Keratinocyte (primary cell): ENCODE measurements at regions not wholly inside any gene's neighbourhood (a gene's known extent, or its start where the extent isn't known, plus 50 kb on each side); places are given as distances from the start of the nearest gene placed in this dataset.

ENCODE experiments used
- CTCF ChIP-seq, 3 experiments: IDR thresholded peaks in 1 of 3; conservative IDR thresholded peaks in 1 of 3; optimal IDR thresholded peaks in 1 of 3; 2 replicates in 2 of 3; 3 replicates in 1 of 3; pipeline versions ENCODE3 to v1.5.1; 2011; ENCODE audit warnings: low read length in 3 of 3, mild to moderate bottlenecking in 3 of 3, moderate library complexity in 2 of 3, control low read depth in 1 of 3, inconsistent platforms in 1 of 3; ENCODE audit not compliant: insufficient read depth in 2 of 3; ENCODE audit errors: extremely low read depth in 1 of 3
- EZH2 ChIP-seq: IDR thresholded peaks from one replicate; pipeline ENCODE4 v1.6.1; 2012; ENCODE audit warnings: inconsistent platforms, mild to moderate bottlenecking, low read length, moderate library complexity

- no peak for TF ChIP-seq CTCF (optimal IDR thresholded peaks at IDR 0.05 in 1 of 3, IDR thresholded peaks at IDR 0.05 in 1 of 3, conservative IDR thresholded peaks at IDR 0.05 in 1 of 3; ENCODE audit: extremely low read depth in 1 of 3, insufficient read depth in 2 of 3, low read length in 3 of 3)
- no peak for TF ChIP-seq EZH2
Observed at GRCh38 chr14:89493877-89494634, 77.0 kb upstream of the FOXN3 start.
